ENCODE measurements at regions not wholly inside any gene's neighbourhood (a gene's known extent, or its start where the extent isn't known, plus 50 kb on each side); places are given as distances from the start of the nearest gene placed in this dataset.

DNA sequence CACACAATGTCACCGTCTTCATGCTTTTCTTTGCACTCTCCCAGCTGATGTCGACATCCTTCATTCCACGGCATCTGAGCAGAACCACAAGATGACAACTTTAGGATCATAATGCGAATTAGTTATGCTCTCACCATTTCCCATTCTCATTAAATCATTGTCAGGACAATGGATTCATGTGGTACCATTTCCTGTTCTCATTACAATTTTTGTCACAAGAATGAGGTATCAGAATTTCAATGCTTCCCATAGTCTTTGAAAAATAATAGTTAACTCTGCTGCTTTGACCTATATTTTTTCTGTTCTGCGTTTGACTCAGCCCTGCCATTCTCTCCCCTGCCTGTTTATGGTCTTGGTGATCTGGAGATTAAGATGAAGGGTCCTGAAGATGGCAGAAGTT is 175.7 kb upstream of the MDFIC2 start:
- Histone ChIP-seq H3K4me3 (ENCODE audit: low read depth in 2 of 2, low read length in 1 of 2) (no peak overlapping the region), H3K9me3 (no peaks in the 10 kb centered on the region), H4K20me1 (ENCODE audit: insufficient read depth) (no peaks in the 10 kb centered on the region), H3K4me1 (ENCODE audit: control insufficient read depth in 1 of 2, insufficient read depth in 2 of 2, low read depth in 1 of 2, low read length in 1 of 2) (no peaks in the 10 kb centered on the region), H3K4me2 (no peak overlapping the region), H3K27ac (ENCODE audit: low read depth in 2 of 2, low read length in 1 of 2) (no peak overlapping the region), H3F3A (replicated peaks; ENCODE audit: insufficient read depth) (no peaks in the 10 kb centered on the region), H3K27me3 (ENCODE audit: insufficient read depth) (no peaks in the 10 kb centered on the region), H3K36me3 (replicated peaks in 1 of 2; ENCODE audit: control insufficient read depth in 1 of 2, insufficient read depth in 2 of 2, low read length in 1 of 2) (no peaks in the 10 kb centered on the region), H2AFZ (ENCODE audit: low read depth) (no peak overlapping the region), H3K9me2 (no peaks in the 10 kb centered on the region), H3K79me2 (ENCODE audit: insufficient read depth) (no peaks in the 10 kb centered on the region), H3K9ac (no peak overlapping the region)
- no peak for DNase-seq
- CTCF ChIA-PET = no interaction called here
- TF ChIP-seq, protein P1, sequence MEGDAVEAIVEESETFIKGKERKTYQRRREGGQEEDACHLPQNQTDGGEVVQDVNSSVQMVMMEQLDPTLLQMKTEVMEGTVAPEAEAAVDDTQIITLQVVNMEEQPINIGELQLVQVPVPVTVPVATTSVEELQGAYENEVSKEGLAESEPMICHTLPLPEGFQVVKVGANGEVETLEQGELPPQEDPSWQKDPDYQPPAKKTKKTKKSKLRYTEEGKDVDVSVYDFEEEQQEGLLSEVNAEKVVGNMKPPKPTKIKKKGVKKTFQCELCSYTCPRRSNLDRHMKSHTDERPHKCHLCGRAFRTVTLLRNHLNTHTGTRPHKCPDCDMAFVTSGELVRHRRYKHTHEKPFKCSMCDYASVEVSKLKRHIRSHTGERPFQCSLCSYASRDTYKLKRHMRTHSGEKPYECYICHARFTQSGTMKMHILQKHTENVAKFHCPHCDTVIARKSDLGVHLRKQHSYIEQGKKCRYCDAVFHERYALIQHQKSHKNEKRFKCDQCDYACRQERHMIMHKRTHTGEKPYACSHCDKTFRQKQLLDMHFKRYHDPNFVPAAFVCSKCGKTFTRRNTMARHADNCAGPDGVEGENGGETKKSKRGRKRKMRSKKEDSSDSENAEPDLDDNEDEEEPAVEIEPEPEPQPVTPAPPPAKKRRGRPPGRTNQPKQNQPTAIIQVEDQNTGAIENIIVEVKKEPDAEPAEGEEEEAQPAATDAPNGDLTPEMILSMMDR (IDR thresholded peaks at IDR 0.05) = no peak
- TF ChIP-seq SIN3A (IDR thresholded peaks at IDR 0.05; ENCODE audit: borderline replicate concordance, low read depth, low read length) = no peak
- no peak for TF ChIP-seq FOSL2 (IDR thresholded peaks at IDR 0.05; ENCODE audit: borderline replicate concordance, low read depth)
- no peak for TF ChIP-seq RXRA (IDR thresholded peaks at IDR 0.05; ENCODE audit: borderline replicate concordance, low read depth)
- TF ChIP-seq, protein P2, sequence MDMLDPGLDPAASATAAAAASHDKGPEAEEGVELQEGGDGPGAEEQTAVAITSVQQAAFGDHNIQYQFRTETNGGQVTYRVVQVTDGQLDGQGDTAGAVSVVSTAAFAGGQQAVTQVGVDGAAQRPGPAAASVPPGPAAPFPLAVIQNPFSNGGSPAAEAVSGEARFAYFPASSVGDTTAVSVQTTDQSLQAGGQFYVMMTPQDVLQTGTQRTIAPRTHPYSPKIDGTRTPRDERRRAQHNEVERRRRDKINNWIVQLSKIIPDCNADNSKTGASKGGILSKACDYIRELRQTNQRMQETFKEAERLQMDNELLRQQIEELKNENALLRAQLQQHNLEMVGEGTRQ (IDR thresholded peaks at IDR 0.05; ENCODE audit: borderline replicate concordance, low read depth, low read length) = no peak
- TF ChIP-seq, protein P3, sequence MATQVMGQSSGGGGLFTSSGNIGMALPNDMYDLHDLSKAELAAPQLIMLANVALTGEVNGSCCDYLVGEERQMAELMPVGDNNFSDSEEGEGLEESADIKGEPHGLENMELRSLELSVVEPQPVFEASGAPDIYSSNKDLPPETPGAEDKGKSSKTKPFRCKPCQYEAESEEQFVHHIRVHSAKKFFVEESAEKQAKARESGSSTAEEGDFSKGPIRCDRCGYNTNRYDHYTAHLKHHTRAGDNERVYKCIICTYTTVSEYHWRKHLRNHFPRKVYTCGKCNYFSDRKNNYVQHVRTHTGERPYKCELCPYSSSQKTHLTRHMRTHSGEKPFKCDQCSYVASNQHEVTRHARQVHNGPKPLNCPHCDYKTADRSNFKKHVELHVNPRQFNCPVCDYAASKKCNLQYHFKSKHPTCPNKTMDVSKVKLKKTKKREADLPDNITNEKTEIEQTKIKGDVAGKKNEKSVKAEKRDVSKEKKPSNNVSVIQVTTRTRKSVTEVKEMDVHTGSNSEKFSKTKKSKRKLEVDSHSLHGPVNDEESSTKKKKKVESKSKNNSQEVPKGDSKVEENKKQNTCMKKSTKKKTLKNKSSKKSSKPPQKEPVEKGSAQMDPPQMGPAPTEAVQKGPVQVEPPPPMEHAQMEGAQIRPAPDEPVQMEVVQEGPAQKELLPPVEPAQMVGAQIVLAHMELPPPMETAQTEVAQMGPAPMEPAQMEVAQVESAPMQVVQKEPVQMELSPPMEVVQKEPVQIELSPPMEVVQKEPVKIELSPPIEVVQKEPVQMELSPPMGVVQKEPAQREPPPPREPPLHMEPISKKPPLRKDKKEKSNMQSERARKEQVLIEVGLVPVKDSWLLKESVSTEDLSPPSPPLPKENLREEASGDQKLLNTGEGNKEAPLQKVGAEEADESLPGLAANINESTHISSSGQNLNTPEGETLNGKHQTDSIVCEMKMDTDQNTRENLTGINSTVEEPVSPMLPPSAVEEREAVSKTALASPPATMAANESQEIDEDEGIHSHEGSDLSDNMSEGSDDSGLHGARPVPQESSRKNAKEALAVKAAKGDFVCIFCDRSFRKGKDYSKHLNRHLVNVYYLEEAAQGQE (IDR thresholded peaks at IDR 0.05; ENCODE audit: low read depth, low read length) = no peak
- no peak for TF ChIP-seq NRF1 (IDR thresholded peaks at IDR 0.05; ENCODE audit: low read depth, low read length)
- TF ChIP-seq TCF12 (IDR thresholded peaks at IDR 0.05) = no peak
- no peak for TF ChIP-seq TEAD4 (IDR thresholded peaks at IDR 0.05; ENCODE audit: borderline replicate concordance, insufficient read depth)
- TF ChIP-seq, protein P4, sequence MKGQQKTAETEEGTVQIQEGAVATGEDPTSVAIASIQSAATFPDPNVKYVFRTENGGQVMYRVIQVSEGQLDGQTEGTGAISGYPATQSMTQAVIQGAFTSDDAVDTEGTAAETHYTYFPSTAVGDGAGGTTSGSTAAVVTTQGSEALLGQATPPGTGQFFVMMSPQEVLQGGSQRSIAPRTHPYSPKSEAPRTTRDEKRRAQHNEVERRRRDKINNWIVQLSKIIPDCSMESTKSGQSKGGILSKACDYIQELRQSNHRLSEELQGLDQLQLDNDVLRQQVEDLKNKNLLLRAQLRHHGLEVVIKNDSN (IDR thresholded peaks at IDR 0.05; ENCODE audit: borderline replicate concordance, low read depth) = no peak
- no peak for TF ChIP-seq SMC3 (IDR thresholded peaks at IDR 0.05; ENCODE audit: low read depth, low read length)
- TF ChIP-seq, protein P5, sequence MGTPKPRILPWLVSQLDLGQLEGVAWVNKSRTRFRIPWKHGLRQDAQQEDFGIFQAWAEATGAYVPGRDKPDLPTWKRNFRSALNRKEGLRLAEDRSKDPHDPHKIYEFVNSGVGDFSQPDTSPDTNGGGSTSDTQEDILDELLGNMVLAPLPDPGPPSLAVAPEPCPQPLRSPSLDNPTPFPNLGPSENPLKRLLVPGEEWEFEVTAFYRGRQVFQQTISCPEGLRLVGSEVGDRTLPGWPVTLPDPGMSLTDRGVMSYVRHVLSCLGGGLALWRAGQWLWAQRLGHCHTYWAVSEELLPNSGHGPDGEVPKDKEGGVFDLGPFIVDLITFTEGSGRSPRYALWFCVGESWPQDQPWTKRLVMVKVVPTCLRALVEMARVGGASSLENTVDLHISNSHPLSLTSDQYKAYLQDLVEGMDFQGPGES (IDR thresholded peaks at IDR 0.05; ENCODE audit: low read depth, low read length) = no peak
- TF ChIP-seq NFIC (IDR thresholded peaks at IDR 0.05; ENCODE audit: borderline replicate concordance) = no peak
- no peak for TF ChIP-seq GATA2 (CRISPR knock-in tag; IDR thresholded peaks at IDR 0.05)
- TF ChIP-seq, protein P6, sequence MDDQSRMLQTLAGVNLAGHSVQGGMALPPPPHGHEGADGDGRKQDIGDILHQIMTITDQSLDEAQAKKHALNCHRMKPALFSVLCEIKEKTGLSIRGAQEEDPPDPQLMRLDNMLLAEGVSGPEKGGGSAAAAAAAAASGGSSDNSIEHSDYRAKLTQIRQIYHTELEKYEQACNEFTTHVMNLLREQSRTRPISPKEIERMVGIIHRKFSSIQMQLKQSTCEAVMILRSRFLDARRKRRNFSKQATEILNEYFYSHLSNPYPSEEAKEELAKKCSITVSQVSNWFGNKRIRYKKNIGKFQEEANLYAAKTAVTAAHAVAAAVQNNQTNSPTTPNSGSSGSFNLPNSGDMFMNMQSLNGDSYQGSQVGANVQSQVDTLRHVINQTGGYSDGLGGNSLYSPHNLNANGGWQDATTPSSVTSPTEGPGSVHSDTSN (IDR thresholded peaks at IDR 0.05) = no peak
- 64% methylated on average over 5 of the region's 5 CpGs for WGBS (ENCODE audit: low lambda C conversion rate)
- POLR2A ChIA-PET = no interaction called here
